ENCODE measurements at regions not wholly inside any gene's neighbourhood (a gene's known extent, or its start where the extent isn't known, plus 50 kb on each side); places are given as distances from the start of the nearest gene placed in this dataset.

- TF ChIP-seq TRAFD1 (CRISPR knock-in tag; IDR thresholded peaks at IDR 0.05; ENCODE audit: borderline replicate concordance) = no peak
- no peak for TF ChIP-seq ZNF605 (CRISPR knock-in tag; IDR thresholded peaks at IDR 0.05)
- TF ChIP-seq ZNF850 (CRISPR knock-in tag; conservative IDR thresholded peaks at IDR 0.05) = no peak
- no peak for TF ChIP-seq ZNF839 (CRISPR knock-in tag; IDR thresholded peaks at IDR 0.05; ENCODE audit: borderline replicate concordance)
- no peak for TF ChIP-seq KLF15 (CRISPR knock-in tag; IDR thresholded peaks at IDR 0.05; ENCODE audit: borderline replicate concordance)
Observed at GRCh38 chr9:88766778-88767503, 224.3 kb upstream of the S1PR3 start (continued).

GRCh38 chr9:88767504-88767790 lies 223.8 kb upstream of the S1PR3 start:
- Histone ChIP-seq H3K9me3 (ENCODE audit: low read length) (no peaks in the 10 kb centered on the region), H3K4me2 (ENCODE audit: low read depth, low read length) (no peak overlapping the region), H2AFZ (ENCODE audit: low read length) (no peak overlapping the region), H3K27me3 (ENCODE audit: control insufficient read depth in 1 of 2, insufficient read depth in 2 of 2, low read length in 2 of 2) (no peaks in the 10 kb centered on the region), H3K4me3 (replicated peaks in 1 of 3; ENCODE audit: insufficient read depth in 1 of 3, low read depth in 2 of 3, low read length in 3 of 3) (no peak overlapping the region), H4K20me1 (ENCODE audit: insufficient read depth, low read length) (no peaks in the 10 kb centered on the region), H3K79me2 (ENCODE audit: insufficient read depth, low read length) (no peaks in the 10 kb centered on the region), H3K27ac (ENCODE audit: extremely low read length, insufficient read depth, low read length) (no peak overlapping the region), H3K9ac (ENCODE audit: insufficient read depth, low read depth, low read length) (no peak overlapping the region), H3K36me3 (replicated peaks in 1 of 2; ENCODE audit: control insufficient read depth in 1 of 2, insufficient read depth in 2 of 2, low read length in 2 of 2) (no peaks in the 10 kb centered on the region), H3K4me1 (ENCODE audit: insufficient read depth, low read length) (no peaks in the 10 kb centered on the region)
- intact Hi-C loops (cut with micrococcal nuclease; ENCODE audit: unreplicated experiment) (no loop called here), in situ Hi-C loops (cut with HindIII; ENCODE audit: extremely low pct_ligation_motif_present, low pct_unique_long_range_greater_than_20kb) (no loop called here)
- POLR2A ChIA-PET = no interaction called here
- DNase-seq (ENCODE audit: low spot score) (no peak), FAIRE-seq (no peak), ATAC-seq (no peak)
- BruUV-seq (replicated peaks) = no TSS peak
- CTCF ChIA-PET (ENCODE audit: low intra/inter-chr PET ratio, low total read pairs) = no interaction called here
- TF ChIP-seq PAX8 (CRISPR knock-in tag; IDR thresholded peaks at IDR 0.05; ENCODE audit: borderline replicate concordance) (no peak), CHCHD3 (CRISPR knock-in tag; IDR thresholded peaks at IDR 0.05) (no peak), ZNF816 (CRISPR knock-in tag; IDR thresholded peaks at IDR 0.05; ENCODE audit: borderline replicate concordance) (no peak), ZNF746 (CRISPR knock-in tag; IDR thresholded peaks at IDR 0.05) (no peak), ZMAT3 (CRISPR knock-in tag; conservative IDR thresholded peaks at IDR 0.05) (no peak), IKZF1 (IDR thresholded peaks at IDR 0.05) (no peak), ZFP90 (CRISPR knock-in tag; IDR thresholded peaks at IDR 0.05; ENCODE audit: borderline replicate concordance) (no peak), FLYWCH1 (CRISPR knock-in tag; IDR thresholded peaks at IDR 0.05) (no peak), MBNL3 (CRISPR knock-in tag; conservative IDR thresholded peaks at IDR 0.05) (no peak)
